DMS 273 (cell line): ENCODE measurements at regions not wholly inside any gene's neighbourhood (a gene's known extent, or its start where the extent isn't known, plus 50 kb on each side); places are given as distances from the start of the nearest gene placed in this dataset.

Experiments
- DNase-seq: peaks from one replicate; lab custom pipeline; 2025; ENCODE audit not compliant: unreplicated experiment; lab: John Stamatoyannopoulos, UW

DNA sequence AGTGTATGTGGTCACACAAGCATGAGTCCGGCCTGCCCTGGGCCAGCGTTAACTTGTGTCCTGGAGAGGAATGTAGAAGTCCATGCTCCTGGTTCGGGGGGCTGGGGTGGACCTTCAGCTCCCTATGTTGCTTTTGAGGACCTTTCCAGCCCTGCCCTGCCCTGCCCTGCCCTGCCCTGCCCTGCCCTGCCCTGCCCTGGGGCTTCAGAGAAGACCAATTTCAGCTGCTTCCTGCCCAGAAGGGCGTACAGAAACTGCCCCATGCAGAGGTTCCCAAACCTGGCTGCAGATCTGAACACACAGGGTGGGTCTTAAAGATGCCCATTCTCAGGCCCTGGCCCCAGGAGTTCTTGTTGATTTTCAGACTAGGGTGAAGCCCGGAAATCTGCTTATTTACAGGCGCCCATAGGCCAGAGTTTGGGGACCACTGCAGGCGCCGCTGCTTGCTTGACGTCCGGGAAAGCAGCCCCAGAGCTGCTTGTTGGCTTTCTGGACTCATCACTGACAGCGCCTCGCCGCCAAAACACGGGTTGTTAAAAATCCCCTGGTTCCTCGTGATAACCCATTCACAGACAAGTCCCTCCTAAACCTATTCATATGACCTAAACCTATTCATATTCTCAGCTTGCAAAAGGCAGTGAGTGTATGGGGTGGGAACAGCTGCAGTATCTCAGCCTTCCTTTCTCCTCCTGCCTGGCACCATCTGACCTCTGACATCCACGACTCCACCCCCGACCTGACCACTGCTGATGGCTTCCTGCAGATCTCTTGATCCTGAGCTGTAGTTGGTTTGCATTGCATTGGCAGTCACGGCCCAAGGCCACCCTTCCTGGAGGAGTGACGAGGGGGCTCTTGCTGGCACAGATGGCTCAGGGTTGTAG lies 198.3 kb downstream of the GLI2 start:
- DNase-seq: no peak

DNA sequence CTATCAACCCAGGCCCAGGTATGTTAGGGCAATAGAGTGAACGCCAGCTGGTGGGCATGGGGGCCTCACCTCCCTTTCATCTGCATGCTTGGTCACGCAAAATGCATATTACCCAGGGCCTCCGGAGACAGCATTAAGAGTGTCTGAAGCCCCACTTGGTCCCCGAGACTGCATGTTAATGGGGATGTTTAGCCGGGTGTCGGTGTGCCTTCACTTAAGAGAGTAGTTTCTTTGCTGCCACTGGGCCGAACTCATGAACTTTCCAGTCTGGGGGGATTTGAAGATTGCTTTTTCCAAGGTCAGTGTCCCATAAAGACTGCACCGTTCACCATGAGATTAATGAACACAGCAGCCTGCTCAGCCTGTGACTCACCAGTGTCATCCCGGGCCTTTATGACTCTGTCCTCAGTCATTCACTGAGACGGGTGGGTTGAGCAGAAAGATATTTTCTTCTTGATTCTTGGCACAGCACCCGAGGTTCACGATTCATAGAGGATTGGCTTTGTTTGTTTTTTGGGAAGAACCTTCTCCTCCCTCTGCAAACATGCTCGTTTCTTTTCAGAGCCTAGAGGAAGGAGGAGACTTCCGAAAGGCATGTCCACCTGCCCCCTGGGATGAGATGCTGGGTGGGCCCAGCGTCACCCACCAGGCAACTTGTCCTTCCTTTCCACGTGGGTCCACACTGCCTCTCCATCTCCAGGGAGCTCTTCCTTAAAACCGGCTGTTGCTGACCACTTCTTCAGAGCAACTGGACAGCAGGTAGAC lies 199.1 kb downstream of the GLI2 start:
- no peak for DNase-seq

GRCh38 chr2:120935339-120936313 lies 200.0 kb downstream of the GLI2 start:
- no peak for DNase-seq

GRCh38 chr2:120936476-120937334 lies 201.0 kb downstream of the GLI2 start:
- no peak for DNase-seq

DNA sequence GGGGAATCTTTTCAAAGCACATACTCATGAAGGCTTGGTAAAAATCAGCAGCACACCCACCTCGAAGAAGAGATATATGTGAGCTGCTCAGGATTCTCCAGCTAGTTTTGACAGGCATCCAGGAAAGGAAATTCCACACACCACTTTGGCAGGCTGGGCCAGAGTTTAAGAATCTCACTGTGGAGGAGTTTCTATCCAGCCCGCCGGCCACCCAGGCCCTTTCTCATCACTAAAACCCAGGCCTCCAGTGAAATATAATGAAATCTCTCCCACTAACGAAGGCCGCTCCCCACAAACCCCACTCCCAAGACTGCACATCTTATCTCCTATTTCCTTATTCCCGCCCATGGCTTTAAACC lies 202.0 kb downstream of the GLI2 start:
- no peak for DNase-seq

DNA sequence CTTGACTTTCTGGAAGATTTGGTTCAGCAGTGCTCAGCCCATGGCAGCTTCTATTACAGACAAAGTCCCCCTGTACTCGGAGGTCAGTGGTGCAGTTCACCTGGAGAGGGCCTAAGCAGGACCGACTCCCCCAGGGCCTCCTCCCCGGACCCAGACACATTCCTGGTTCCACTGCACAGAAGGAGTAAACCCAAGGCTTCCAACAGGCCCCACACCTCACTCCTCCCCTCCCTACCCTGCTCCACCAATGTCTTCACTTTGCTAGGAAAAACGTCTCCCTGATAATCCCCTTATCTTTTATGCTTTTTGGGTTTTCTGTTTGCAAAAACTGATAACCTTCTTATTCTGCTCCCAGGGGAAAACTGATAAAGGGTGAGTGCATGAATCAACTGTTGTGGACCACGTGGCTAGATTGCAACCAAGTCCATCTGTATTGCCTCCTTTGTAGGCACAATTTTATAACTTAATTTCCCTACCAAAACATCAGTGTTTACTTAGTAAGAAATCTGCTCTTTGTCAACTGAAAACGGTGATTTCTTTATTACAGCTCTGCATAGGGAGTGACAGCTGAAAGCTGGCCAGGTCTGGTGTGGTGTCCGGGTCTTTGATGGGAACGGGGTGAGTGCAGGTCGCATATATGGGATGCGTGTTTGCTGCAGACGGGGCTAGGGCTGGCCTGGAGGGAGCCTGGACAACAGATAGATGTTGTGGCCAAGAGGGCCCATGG lies 202.5 kb downstream of the GLI2 start:
- no peak for DNase-seq

- DNase-seq: no peak
Measured at GRCh38 chr2:120939595-120940318, 204.1 kb downstream of the GLI2 start.

GRCh38 chr2:120940319-120940696 lies 204.6 kb downstream of the GLI2 start:
- DNase-seq: no peak

- no peak for DNase-seq
Measured at GRCh38 chr2:120940726-120941256, 205.1 kb downstream of the GLI2 start.

DNA sequence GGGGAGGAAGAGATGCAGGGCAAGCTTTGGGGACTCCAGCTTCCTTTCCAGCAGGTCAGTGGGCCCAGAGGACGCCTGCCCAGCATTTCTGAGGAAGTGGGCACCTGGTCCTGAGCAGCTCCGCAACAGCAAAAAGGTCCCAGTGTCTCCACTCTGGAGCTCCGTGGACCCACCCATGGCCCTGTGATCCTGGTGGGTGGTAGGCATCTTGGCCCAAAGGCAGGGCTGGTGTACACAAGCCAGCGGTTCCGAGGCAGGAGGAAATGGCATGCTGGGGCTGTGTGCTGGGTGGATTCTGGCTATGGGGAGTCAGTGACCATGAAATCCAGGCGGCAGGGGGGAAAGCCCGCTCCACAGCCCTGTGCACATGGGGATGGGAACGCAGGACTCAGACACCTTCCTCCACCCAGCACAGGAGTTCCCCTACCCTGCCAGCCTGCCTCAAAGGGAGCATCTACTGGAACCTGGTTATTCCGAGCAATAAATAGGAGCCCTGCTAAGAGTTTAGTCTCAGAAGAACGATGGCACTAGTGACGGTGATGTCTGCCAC lies 206.0 kb downstream of the GLI2 start:
- no peak for DNase-seq

DNA sequence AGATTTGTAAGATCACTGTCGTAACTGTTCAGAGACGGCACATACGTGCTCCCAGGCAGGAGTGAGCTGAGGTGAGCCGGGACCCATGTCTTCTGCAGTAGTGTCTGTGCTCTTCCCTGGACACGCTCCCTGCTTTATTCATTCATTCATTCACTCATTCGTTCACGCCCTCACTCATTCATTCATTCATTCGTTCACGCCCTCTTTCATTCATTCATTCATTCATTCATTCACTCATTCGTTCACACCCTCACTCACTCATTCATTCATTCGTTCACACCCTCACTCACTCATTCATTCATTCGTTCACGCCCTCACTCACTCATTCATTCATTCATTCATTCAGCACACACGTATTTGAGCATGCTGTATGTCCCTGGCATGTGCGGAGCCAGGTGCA lies 207.0 kb downstream of the GLI2 start:
- DNase-seq: no peak

DNA sequence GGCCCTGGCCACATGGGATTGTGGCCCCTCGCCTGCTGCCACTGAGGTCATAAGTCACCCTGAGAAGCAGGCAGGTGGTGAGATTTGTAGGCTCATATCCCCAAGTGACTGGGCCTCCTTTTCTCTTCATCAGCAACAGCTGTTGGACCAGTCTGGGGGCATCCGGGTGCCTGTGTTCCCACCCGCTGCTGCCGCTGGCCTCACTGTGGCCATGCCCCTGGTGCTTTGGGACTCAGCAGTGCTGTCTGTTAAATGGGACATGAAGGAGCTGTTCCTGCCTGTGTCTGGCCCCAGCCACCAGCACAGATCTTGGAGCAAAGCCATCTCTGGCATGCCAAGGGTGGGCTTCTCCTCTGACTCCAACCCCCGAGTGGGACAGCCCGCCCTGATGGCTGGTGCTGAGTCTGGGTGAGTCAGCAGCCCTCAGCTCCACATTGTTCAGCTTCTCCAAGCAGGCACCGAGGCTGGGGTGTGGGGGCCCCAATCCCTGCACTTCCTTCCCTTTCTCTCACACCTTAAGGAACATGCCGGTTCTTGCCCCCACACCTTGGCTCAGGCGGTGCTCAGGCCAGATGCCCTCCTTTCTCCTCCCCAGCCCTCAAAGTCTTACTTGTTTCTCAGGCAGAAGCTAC lies 207.9 kb downstream of the GLI2 start:
- no peak for DNase-seq

DNA sequence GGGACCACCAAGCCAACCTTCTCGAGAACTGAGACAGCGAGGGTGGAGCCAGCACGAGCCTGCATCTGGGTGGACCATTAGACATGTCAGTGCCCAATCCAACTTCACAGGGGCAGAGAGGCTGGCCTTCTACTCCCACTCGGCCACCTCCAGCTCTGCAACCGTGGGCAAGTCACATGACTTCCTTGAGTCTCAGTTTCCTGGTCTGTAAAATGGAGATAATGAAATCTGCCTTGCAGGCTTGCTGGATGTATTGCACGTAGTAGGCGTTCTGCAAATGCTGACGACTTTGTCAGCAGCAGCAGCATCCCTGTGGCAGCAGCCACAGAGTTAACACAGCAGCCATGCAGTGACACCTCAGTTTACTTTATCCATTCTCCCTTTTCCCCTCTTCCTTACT lies 208.9 kb downstream of the GLI2 start:
- no peak for DNase-seq

DNA sequence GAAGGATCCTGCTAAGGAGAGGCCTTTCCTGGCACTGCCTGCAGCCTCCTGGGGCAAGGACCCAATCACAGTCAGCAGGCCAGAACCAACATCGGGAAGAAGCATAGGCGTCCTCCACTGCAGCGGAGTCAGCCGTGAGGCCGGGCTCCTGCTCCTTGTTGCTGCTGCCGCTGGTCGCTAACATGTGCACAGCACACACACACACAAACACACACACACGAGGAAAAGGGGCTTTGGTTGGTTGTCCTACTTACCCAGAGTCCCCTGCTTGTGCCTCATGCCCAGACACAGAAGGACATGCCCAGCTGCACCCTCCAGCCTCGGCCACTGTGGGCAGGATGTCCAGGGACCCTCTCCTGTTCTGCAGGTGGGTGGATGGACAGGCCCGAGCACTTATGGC lies 209.4 kb downstream of the GLI2 start:
- no peak for DNase-seq

GRCh38 chr2:120945832-120946499 lies 210.3 kb downstream of the GLI2 start:
- DNase-seq: no peak

GRCh38 chr2:120947327-120947726 lies 211.7 kb downstream of the GLI2 start:
- no peak for DNase-seq

DNA sequence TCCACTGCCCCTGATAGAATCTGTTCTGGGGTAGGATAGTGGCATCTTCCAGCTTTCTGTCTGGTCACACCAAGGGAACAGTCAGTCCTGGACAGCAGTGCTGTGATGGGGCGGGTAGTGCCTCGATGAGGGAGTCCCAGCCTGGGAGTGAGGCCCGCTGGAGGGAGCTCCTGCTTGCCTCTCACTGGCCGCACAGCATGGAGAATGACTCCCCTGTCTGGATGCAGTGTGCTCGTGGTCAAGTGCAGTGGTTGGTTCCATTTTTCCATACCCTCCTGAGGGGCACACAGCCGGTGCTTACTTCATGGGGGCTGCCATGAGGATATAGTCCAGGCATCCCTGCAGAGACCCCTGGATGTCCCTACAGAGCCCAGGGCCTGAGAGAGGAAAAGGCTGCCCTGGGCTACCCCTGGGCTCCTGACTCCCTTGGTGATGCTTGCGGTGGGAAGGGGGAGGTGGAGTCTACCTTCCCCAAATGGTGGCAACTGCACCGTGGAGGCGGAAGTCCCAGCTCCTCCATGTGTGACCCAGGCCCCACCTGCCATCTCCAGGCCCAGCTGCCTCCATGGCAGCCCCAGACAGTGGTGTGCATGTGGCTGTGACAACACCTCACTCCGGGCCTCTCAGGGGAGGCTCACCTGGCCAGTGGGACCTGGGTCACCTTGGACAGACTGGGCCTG lies 212.5 kb downstream of the GLI2 start:
- no peak for DNase-seq
